WERI-Rb-1 (cell line): ENCODE measurements at regions not wholly inside any gene's neighbourhood (a gene's known extent, or its start where the extent isn't known, plus 50 kb on each side); places are given as distances from the start of the nearest gene placed in this dataset.
"Not testable (repeated sequence)": the region's sequence is repeated elsewhere in the genome, so short reads cannot be mapped to it uniquely, and the experiment has no call there.

ENCODE experiments used
- DNase-seq: peaks from one replicate; pipeline ENCODE4 v3.0.0-alpha.2; 2020
- H3K27ac ChIP-seq: fragments of 250-450 bp; sonication (Bioruptor Pico); 2 replicates; pipeline ENCODE4 v1.5.1; 2020; ENCODE audit warnings: mild to moderate bottlenecking, moderate library complexity
- H3K27me3 ChIP-seq: fragments of 250-450 bp; sonication (Bioruptor Pico); 2 replicates; pipeline ENCODE4 v1.5.1; 2021; ENCODE audit warnings: mild to moderate bottlenecking, low read depth, moderate library complexity; ENCODE audit not compliant: insufficient read depth, severe bottlenecking
- H3K36me3 ChIP-seq: fragments of 250-450 bp; sonication (Bioruptor Pico); 2 replicates; pipeline ENCODE4 v1.5.1; 2020; ENCODE audit warnings: mild to moderate bottlenecking, moderate library complexity
- H3K4me3 ChIP-seq: 2 replicates; pipeline ENCODE4 v1.5.1; 2011; ENCODE audit warnings: low read depth, mild to moderate bottlenecking, control low read depth, low read length
- H3K9me3 ChIP-seq: fragments of 250-450 bp; sonication (Bioruptor Pico); 2 replicates; pipeline ENCODE4 v1.5.1; 2021; ENCODE audit warnings: mild to moderate bottlenecking, moderate library complexity; ENCODE audit not compliant: severe bottlenecking
- TF ChIP-seq, protein P1 (sequence below): IDR thresholded peaks from 2 replicates; pipeline ENCODE4 v1.5.1; 2011; ENCODE audit warnings: low read depth, mild to moderate bottlenecking, control low read depth, inconsistent platforms, low read length

DNA sequence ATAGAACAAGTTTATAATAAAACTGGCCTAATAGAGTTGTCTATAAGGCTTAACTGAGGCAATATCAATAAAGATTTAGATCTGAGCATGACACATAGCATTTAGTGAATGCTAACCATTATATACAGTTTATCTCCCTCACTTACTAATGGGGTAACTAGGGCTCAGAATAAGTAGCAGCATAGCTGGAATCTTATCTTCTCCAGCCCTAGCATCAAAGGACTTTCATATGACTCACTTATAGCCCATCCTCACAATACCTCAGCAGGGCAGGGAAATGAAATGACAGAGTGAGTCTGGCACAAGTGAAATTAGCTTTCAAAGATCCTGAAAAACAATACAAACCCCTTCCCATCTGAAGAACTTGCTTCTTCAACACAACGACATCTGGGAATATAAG, 362.9 kb downstream of the KIF20B start:
- no peaks in the 10 kb centered on the region for H3K9me3 ChIP-seq
- no peak for DNase-seq
- H3K4me3 ChIP-seq, result no peak overlapping the region
- TF ChIP-seq, protein P1, sequence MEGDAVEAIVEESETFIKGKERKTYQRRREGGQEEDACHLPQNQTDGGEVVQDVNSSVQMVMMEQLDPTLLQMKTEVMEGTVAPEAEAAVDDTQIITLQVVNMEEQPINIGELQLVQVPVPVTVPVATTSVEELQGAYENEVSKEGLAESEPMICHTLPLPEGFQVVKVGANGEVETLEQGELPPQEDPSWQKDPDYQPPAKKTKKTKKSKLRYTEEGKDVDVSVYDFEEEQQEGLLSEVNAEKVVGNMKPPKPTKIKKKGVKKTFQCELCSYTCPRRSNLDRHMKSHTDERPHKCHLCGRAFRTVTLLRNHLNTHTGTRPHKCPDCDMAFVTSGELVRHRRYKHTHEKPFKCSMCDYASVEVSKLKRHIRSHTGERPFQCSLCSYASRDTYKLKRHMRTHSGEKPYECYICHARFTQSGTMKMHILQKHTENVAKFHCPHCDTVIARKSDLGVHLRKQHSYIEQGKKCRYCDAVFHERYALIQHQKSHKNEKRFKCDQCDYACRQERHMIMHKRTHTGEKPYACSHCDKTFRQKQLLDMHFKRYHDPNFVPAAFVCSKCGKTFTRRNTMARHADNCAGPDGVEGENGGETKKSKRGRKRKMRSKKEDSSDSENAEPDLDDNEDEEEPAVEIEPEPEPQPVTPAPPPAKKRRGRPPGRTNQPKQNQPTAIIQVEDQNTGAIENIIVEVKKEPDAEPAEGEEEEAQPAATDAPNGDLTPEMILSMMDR, result no peak
- H3K36me3 ChIP-seq, result no peaks in the 10 kb centered on the region
- H3K27ac ChIP-seq, result no peak overlapping the region
- H3K27me3 ChIP-seq, result no peaks in the 10 kb centered on the region

DNA sequence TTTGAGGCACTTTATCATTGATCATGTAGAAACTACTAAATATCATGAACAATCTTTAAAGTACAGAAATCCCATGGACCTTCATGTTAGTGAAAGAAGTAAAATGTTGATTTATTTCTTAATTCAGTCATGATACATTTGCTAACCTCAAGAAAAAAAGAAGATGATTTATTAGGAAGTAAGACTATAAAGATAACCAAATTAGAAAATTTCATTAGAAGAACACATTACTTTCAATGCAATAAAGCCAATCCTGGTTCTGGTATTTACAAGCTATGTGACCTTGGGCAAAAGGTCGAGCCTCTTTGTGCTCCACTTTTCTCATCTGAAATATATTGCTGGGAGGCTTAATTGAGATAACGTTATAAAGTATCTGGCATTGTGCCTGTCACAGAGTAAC, 365.0 kb downstream of the KIF20B start:
- no peaks in the 10 kb centered on the region for H3K9me3 ChIP-seq
- no peaks in the 10 kb centered on the region for H3K36me3 ChIP-seq
- no peak overlapping the region for H3K4me3 ChIP-seq
- no peaks in the 10 kb centered on the region for H3K27me3 ChIP-seq
- TF ChIP-seq, protein P1, result no peak
- no peak for DNase-seq
- H3K27ac ChIP-seq, result no peak overlapping the region

DNA sequence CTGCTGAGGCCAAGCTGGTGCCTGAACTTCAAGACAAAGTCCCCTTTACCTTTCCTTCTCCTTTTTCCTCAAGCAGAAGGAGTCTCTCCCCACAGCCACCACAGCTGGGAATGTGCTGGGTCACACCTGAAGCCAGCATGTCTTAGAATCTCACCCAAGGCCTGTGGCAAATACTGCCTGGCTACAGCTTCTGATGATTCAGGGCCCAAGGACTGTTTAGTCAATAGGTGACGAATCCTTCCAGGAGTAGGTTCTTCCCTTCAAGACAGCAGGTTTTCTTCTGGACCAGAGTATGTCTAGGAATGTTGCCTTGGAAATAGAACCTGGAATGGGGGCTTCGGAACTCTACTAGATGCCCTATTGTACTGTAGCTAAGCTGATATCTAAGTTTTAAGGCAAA, 374.6 kb downstream of the KIF20B start:
- Histone ChIP-seq H3K9me3 (no peaks in the 10 kb centered on the region), H3K4me3 (no peak overlapping the region), H3K27ac (no peak overlapping the region), H3K27me3 (no peaks in the 10 kb centered on the region), H3K36me3 (no peaks in the 10 kb centered on the region)
- no peak for DNase-seq
- TF ChIP-seq, protein P1, result no peak

DNA sequence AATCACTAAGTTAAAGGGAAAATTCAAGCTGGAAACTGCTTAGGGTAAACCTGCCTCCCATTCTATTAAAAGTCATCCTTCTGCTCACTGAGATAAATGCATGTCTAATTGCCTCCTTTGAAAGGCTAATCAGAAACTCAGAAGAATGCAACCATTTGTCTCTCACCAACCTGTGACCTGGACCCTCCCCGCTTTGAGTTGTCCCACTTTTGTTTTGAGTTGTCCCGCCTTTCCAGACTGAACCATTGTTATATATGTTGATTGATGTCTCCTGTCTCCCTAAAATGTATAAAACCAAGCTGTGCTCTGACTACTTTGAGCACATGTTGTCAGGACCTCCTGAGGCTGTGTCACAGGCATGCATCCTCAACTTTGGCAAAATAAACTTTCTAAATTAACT, 378.4 kb downstream of the KIF20B start:
- DNase-seq, result no peak
- TF ChIP-seq, protein P1, result no peak
- H3K36me3 ChIP-seq, result no peaks in the 10 kb centered on the region
- H3K27me3 ChIP-seq, result no peaks in the 10 kb centered on the region
- no peaks in the 10 kb centered on the region for H3K9me3 ChIP-seq
- no peak overlapping the region for H3K4me3 ChIP-seq
- no peak overlapping the region for H3K27ac ChIP-seq

DNA sequence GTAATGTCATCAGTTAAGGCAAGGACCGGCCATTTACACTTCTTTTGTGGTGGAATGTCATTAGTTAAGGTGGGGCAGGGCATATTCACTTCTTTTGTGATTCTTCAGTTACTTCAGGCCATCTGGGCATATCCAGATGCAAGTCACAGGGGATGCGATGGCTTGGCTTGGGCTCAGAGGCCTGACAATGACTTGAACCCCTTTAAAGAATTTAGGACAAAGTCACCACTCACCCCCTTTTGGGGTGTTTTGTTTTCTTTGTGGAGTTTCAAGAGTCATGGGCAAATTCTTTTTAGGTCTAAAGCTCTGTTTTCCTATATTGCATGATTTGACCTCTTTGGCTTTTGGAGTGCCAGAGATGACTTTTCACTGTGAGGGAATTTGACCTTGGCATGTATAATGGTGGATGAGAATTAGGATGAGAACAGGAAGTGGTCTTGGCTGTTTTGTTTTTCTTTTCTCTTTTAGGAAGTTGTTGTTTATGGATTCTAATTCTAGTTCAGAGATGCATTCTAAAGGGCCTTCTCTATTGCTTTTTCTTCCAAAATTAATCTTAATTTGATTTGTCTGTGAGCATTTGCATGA, 385.3 kb downstream of the KIF20B start:
- H3K36me3 ChIP-seq, DNase-seq, H3K4me3 ChIP-seq, H3K27me3 ChIP-seq, H3K9me3 ChIP-seq, H3K27ac ChIP-seq: not testable (repeated sequence)

DNA sequence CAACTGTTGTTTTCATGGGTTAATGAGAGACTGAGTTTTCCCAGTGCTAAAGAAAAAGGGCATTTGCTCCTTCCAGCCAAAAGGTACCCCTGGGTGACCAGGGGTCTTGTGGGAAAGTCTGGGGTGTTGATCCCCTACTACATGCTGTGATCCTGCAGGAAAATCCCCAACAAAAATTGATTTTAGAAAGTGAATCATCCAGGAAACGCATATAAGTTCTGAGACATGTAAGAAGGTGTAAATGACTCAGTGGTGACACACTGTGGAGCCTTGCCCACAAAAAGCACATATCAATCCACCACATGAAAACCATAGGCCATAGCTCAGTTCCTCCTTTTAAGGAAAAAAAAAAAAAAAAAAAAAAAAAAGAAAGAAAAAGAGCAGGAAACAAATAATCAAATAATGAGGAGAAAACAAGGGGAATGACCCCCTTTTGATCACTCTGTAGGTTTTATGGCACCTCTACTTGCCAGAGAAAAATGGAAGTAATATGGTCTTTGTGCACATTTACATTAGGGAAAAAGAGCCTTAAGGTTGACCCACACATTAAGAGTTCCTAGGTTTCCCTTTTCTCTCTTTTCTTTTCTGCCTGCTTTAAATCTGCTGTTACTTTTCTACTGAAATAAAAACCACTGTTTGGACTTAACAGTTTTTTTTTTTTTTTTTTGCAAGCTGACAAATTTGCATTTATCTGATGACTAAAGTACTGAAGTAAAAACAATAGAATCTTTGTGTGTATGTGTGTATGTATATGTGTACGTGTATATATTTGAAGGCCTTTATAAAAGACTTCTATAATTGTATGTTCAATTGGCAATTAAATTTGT, 386.0 kb downstream of the KIF20B start:
- DNase-seq, result no peak

More for the DNA sequence above, 386.0 kb downstream of the KIF20B start:
- Histone ChIP-seq H3K36me3 (no peaks in the 10 kb centered on the region), H3K27ac (no peak overlapping the region), H3K4me3 (no peak overlapping the region), H3K27me3 (no peaks in the 10 kb centered on the region), H3K9me3 (no peaks in the 10 kb centered on the region)
- TF ChIP-seq, protein P1, result no peak
